HG02610 (cell line): ENCODE measurements at regions not wholly inside any gene's neighbourhood (a gene's known extent, or its start where the extent isn't known, plus 50 kb on each side); places are given as distances from the start of the nearest gene placed in this dataset.

Source experiments
- ATAC-seq: cut with Tn5 transposase; IDR thresholded peaks from one replicate; pipeline ENCODE4 v1.9.1; 2021; ENCODE audit warnings: mild to moderate bottlenecking, moderate library complexity; ENCODE audit not compliant: unreplicated experiment

DNA sequence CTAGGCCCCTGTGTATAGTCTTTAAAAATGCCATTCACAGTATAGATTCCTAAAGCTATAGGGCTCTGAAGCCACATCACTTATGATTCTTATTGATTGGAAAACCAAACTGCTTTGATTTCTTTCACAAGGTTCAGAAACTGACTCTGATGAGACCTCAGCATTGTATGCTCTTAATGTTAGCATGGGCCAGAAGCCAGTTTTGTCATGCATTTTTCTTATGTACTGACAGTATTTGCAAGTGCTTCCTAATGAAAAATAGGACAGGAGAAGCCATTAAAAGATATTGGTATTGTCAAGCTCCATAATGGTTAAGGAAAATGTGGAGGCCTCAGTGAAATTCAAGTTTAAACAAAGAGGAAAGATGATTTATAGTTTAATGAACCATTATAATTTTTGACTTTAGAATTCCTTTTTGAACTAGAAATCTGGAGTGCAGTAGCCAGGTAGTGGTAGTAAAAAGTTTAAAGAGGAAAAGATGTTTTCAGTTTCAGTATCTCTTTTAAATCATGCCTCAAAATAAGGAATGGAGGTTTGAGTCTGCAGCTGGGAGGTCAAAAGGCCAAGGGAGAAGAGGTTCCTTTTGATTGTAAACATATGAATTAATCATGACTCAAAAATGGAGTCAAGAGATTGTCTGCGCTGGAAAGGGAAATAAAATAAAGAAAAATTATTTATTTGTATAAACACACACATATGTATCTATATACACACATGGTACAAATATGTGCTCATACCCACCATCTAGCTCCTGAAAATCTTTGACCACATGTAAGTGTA is 388.1 kb upstream of the PRICKLE1 start:
- no peak for ATAC-seq

- no peak for ATAC-seq
Observed at GRCh38 chr12:42976620-42977019, 387.1 kb upstream of the PRICKLE1 start.

DNA sequence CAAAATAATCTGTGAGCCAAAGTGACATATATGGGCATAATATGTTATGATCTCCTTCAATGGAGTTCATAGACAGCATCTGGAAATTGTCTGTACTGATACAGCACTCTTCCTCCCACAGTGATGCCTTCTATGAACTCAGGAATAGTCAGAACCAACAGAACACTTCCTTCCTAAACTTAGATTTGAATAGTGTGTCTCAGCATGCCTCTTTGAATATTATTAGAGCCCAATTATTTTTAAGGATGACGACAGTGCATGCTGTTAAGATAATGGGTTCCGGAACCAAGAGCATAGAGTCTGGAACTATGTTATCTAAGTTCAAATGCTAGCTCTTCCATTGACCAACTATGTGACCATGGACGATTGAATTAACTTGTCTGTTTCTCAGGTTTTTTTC is 386.6 kb upstream of the PRICKLE1 start:
- no peak for ATAC-seq

DNA sequence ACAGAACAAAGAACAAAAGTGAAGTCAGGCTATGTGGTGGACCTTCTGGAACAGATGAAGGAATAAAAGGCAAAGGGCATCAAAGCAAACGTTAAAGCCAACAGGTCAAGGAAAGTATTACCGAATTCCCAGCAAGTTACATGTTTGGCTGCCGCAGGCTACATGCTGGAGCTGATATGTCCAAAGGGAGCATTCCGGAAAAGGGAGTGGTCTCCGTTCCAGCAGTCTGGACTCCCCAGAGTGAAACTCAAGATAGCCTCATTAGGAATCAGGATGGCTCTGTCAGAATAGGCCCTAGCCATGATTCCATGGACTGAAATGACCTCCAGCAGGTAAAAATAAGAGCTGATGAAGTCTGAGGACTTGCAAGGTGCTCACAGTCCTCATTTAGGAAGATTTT is 379.8 kb upstream of the PRICKLE1 start:
- no peak for ATAC-seq

GRCh38 chr12:42968426-42968825 is 378.9 kb upstream of the PRICKLE1 start:
- no peak for ATAC-seq

DNA sequence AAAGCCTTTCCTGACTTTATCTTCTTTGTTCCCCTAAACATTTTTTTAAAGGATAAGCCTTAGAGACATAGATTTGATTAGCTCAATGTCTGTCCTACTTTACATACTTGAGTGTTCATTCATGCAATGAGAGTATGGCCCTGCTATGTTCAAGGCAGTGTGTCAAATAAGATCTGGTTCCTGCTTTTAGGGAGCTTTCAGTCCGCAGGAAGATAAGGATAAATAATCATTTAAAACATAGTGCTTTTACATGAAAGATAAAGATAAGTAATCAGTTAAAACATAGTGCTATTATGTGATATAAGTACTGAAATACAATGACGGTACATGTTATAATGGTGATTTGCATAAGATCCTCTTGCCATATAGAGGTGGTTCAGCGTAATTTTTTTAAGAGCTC is 378.3 kb upstream of the PRICKLE1 start:
- ATAC-seq = no peak

GRCh38 chr12:42963988-42964387 is 374.4 kb upstream of the PRICKLE1 start:
- no peak for ATAC-seq

DNA sequence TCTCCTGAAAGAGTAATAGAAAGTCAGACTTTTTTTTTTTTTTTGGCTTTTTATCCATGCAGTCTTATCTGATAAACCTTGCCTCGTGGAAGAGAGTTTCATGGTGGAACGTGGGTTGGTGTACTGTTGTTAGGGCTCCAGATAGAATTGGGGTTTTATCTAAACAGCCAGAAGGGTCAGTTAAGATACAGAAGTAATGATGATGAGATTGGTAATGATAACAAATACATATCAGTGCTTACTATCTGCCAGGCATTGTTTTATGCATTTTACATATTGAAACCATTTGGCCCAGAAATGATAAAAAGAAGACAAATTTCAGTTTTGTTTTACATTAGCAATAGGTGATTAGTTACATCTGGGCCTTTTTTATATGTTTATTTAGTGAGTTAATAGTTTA is 372.8 kb upstream of the PRICKLE1 start:
- no peak for ATAC-seq

DNA sequence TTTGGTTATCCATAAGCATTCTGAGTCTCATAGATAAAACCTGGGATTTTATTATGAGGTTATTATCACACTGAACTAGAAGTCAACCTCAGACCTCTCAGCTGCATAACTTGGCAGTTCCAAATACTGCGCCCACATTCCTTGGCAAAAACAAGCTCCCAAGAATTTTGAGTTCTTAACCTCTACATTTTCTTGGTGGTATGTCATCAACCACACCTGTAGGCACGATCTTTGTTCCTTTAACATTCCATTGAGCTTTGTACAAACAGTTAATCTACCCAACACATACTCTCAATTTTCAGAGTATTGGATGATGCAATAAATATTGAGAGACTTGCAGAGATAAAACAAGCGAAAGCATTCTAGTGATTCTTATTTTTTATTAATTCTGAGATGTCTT is 371.8 kb upstream of the PRICKLE1 start:
- ATAC-seq = no peak

DNA sequence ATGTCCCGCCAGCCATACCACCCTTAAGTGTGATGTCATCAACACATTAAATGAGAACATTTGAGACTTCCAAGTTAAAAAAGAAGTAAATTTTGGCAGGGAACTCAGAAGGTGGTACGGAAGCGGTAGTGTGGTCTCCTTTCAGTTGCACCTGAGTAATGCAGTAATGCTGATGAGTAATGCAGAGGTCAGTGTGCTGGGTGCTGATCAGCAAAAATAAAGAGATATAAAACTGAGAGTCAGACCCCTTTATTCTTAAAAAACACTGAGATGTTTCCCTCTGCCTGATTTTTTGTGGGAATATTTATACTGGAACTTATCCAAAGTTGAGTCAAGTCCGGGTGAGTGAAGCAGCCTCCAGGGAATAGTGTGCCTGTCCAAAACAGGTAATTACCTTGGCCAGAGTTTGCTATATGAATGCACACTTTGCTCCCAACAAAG is 370.6 kb upstream of the PRICKLE1 start:
- ATAC-seq = no peak

DNA sequence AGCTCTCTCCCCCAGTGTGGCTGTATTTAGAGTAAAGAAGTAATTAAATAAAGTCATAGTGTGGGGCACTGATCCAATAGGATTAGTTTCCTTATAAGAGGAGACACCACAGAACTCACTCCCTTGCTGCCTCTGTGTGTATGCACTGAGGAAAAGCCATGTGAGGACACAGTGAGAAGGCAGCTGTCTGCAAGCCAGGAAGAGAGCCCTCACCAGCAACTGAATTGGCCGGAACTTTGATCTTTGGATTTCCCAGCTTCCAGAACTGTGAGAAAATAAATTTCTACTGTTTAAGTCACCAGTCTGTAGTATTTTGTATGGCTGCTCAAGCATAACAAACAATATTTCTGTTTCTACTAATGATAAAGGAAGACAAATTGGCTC is 368.7 kb upstream of the PRICKLE1 start:
- no peak for ATAC-seq

- no peak for ATAC-seq
Observed at GRCh38 chr12:42957561-42958290, 368.2 kb upstream of the PRICKLE1 start.

- no peak for ATAC-seq
Observed at GRCh38 chr12:42957136-42957535, 367.6 kb upstream of the PRICKLE1 start.

DNA sequence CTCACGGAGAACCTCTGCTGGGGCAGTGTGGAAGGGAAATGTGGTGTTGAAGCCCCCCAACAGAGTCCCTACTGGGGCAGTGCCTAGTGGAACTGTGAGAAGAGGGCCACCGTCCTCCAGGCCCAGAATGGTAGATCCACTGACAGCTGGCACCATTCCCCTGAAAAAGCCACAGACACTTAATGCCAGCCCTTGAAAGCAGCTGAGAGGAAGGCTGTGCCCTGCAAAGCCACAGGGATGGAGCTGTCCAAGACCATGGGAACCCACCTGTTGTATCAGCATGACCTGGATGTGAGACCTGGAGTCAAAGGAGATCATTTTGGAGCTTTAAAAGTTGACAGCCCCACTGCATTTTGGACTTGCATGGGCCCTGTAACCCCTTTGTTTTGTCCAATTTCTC is 363.5 kb upstream of the PRICKLE1 start:
- no peak for ATAC-seq

GRCh38 chr12:42946871-42947381 is 357.4 kb upstream of the PRICKLE1 start:
- ATAC-seq = no peak

GRCh38 chr12:42945927-42946326 is 356.4 kb upstream of the PRICKLE1 start:
- no peak for ATAC-seq

DNA sequence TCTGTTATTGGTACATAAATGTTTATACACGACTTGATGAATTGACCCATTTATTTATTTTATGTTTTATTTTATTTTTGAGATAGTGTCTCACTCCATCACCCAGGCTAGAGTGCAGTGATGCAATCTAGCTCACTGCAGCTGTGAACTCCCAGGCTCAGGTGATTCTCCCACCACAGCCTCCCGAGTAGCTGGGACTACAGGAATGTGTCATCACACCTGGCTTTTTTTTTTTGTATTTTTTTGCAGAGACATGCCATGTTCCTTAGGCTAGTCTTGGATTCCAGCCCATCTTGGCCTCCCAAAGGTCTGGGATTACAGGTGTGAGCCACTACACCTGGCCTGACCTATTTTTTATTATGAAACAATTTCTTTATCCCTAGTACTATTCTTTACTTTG is 355.0 kb upstream of the PRICKLE1 start:
- no peak for ATAC-seq

DNA sequence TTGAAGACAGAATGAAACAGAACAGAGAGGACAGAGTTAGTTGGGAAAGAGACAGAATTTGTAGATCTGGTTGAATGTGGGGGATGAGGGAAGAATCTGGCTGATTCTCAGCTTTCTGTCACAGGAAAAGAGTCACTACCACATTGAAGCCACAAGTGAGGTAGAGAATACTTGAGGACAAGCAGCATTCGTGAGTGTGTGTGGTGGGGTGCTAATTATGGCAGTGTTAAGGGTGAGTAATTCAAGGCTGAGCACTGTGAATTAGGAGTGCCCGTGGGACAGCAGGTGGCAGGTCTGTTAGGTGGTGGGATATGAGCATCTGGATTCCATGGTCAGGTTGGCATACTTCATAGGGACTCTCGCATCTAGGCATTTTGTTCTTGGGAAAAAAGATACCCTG is 347.4 kb upstream of the PRICKLE1 start:
- no peak for ATAC-seq

DNA sequence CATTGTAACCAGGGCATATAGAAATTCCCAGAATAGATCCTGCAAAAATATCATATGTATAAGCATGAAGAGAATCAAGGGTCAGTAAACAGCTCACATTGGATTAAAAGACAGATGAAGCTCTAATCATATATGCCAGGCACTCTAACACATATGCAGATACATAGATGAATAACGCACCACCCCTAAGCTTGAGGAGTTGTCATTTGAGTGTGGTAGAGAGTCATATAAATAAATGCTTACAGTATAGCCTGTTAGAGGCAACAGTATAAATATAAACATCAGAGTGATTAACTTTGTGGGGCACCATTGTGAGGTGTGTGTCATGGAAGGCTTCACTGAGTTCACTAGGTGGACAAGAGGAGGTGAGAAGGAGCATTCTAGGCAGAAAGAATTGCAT is 346.7 kb upstream of the PRICKLE1 start:
- no peak for ATAC-seq

DNA sequence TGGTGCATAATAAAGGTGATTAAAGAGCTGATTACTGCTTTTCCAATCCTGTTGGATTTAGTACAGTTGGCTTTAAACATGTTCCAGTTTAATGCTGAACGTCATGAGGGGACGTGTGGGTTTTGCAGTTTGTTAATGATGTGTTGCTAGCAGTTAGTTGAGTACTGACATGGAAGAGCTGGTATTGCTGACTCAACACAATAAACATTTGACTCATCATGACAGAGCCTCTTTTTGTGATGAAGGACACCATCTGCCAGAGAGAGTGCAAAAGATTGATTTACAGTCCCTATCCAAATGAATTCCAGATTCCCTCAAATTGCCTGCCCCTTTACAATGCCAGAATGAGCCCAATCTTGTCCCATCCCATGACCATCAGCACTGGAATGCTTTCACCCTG is 346.2 kb upstream of the PRICKLE1 start:
- ATAC-seq = no peak

GRCh38 chr12:42935090-42935489 is 345.5 kb upstream of the PRICKLE1 start:
- ATAC-seq = no peak

- ATAC-seq = no peak
Observed at GRCh38 chr12:42933461-42934081, 344.0 kb upstream of the PRICKLE1 start.
